Erythroblast (primary cell): ENCODE measurements at regions not wholly inside any gene's neighbourhood (a gene's known extent, or its start where the extent isn't known, plus 50 kb on each side); places are given as distances from the start of the nearest gene placed in this dataset.

Experiments
- GATA1 ChIP-seq: IDR thresholded peaks from 2 replicates; pipeline ENCODE4 v1.6.1; 2011; ENCODE audit warnings: low read depth, mild to moderate bottlenecking, control low read depth, low read length, moderate library complexity
- POLR2A ChIP-seq: IDR thresholded peaks from 2 replicates; pipeline ENCODE4 v1.6.1; 2011; ENCODE audit warnings: mild to moderate bottlenecking, low read length

DNA sequence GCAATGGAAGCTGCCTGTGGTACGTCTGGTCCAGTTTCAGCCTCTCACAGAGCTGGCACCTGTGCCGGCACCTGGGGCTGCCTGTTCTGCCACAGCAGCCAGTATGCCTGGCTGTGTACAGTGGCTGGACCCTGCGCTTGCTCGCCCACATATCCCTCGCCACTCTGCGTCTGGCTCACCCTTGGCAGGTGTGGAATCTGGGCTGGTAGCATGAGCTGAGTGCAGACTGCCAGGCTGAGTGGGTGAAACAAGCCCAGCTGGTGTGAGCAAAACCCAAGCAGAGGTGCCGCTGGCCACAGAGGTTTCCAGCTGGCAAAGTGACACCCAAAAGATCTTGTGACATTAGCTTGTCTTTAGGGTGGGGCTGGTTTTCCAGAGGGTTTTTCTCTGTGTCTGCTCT is 80.7 kb downstream of the ING1 start:
- TF ChIP-seq POLR2A (no peak), GATA1 (no peak)
